ENCODE measurements at regions not wholly inside any gene's neighbourhood (a gene's known extent, or its start where the extent isn't known, plus 50 kb on each side); places are given as distances from the start of the nearest gene placed in this dataset.

DNA sequence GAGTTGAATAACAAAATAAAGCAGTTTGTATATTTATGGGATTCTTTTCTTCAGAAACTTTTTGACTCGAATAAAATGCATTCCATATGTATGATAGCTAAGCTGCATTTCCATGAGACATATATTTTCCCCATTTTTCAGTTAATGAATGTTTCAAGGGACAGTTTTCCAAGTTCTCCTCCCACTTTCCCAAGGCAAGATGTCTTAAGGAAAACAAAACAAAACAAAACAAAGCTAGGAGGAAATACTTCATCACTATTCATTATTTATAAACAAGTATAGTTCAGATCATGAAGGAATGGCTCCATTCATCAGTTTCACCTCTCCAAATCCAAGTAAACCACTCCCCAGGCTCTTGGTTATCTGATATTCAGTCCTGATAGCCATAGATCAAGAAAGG lies 261.0 kb downstream of the WDR11 start:
- Histone ChIP-seq H3K27me3 (ENCODE audit: insufficient read depth, low read length) (no peaks in the 10 kb centered on the region), H3K9me3 (ENCODE audit: insufficient read depth, low read depth, low read length) (peaks cover 4% of the 10 kb centered on the region), H4K20me1 (ENCODE audit: insufficient read depth, low read length) (no peaks in the 10 kb centered on the region), H3K9ac (ENCODE audit: low read length) (no peak overlapping the region), H3K4me1 (ENCODE audit: insufficient read depth, low read length) (no peaks in the 10 kb centered on the region), H3K36me3 (ENCODE audit: insufficient read depth, low read length) (no peaks in the 10 kb centered on the region), H3K4me2 (ENCODE audit: low read length) (no peak overlapping the region), H3K4me3 (ENCODE audit: insufficient read depth, low read depth, low read length) (no peak overlapping the region), H3K27ac (ENCODE audit: low read depth, low read length) (no peak overlapping the region), H3K79me2 (ENCODE audit: insufficient read depth, low read length) (no peaks in the 10 kb centered on the region), H2AFZ (ENCODE audit: low read depth, low read length) (no peak overlapping the region)
- no peaks in the 10 kb centered on the region for H3K36me3 Mint-ChIP-seq (ENCODE audit: low read depth, unreplicated experiment)
- H3K27ac Mint-ChIP-seq (ENCODE audit: unreplicated experiment): no peak overlapping the region
- no peaks in the 10 kb centered on the region for H3K27me3 Mint-ChIP-seq (ENCODE audit: low read depth, unreplicated experiment)
- H3K4me1 Mint-ChIP-seq (ENCODE audit: low read depth, unreplicated experiment): peaks cover 10% of the 10 kb centered on the region
- no peak for DNase-seq (ENCODE audit: low read depth)
- no peak for FAIRE-seq
- TF ChIP-seq, protein P1, sequence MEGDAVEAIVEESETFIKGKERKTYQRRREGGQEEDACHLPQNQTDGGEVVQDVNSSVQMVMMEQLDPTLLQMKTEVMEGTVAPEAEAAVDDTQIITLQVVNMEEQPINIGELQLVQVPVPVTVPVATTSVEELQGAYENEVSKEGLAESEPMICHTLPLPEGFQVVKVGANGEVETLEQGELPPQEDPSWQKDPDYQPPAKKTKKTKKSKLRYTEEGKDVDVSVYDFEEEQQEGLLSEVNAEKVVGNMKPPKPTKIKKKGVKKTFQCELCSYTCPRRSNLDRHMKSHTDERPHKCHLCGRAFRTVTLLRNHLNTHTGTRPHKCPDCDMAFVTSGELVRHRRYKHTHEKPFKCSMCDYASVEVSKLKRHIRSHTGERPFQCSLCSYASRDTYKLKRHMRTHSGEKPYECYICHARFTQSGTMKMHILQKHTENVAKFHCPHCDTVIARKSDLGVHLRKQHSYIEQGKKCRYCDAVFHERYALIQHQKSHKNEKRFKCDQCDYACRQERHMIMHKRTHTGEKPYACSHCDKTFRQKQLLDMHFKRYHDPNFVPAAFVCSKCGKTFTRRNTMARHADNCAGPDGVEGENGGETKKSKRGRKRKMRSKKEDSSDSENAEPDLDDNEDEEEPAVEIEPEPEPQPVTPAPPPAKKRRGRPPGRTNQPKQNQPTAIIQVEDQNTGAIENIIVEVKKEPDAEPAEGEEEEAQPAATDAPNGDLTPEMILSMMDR (IDR thresholded peaks at IDR 0.05; ENCODE audit: insufficient read depth, low read depth, low read length): no peak
- no peak for TF ChIP-seq EZH2 (IDR thresholded peaks at IDR 0.05; ENCODE audit: insufficient read depth, low read length)
- peaks cover 4% of the 10 kb centered on the region for H3K9me3 Mint-ChIP-seq (ENCODE audit: unreplicated experiment)
- no peak overlapping the region for H3K4me3 Mint-ChIP-seq (ENCODE audit: unreplicated experiment)

DNA sequence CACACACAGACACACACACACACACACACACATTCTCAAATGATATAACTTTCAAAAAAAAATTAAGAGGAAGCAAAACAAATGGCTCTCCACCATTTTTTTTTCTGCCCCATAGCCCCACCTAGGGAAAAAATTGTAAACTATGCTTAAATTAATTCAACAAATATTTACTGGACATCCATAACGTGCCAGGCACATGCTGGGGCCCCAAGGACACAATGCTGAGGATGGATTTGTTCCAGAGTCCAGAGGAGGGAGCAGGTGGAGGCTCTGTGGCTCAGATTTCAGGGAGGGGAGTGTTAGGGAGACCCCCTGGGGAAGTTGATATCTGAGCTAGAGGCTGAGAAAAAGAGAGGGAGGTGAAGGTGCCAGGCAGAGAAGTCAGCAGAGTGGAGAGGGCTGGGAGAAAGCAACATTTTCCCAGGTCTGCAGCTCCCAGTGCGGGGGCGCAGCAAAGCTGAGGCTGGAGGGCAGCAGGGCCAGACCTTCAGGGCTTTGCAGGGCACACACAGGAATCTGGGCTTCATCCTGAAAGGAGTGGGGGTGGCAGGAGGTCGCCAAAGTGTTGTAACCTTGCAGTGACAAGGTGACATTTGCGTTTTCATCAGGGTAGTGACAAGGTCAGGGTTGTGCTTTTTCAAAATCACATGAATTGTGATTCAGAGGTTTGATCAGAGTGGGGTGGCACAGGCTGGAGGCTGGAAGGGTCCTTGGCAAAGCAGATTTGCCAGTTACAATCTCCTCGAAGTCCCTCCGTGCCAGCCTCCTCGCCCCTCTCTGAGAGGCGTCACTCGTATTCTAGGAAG lies 261.6 kb downstream of the WDR11 start:
- H3K4me1 Mint-ChIP-seq (ENCODE audit: low read depth, unreplicated experiment): peaks cover 10% of the 10 kb centered on the region
- Histone ChIP-seq H3K27ac (ENCODE audit: low read depth, low read length) (no peak overlapping the region), H3K36me3 (ENCODE audit: insufficient read depth, low read length) (no peaks in the 10 kb centered on the region), H3K4me2 (ENCODE audit: low read length) (no peak overlapping the region), H3K4me3 (ENCODE audit: insufficient read depth, low read depth, low read length) (no peak overlapping the region), H3K4me1 (ENCODE audit: insufficient read depth, low read length) (no peaks in the 10 kb centered on the region), H4K20me1 (ENCODE audit: insufficient read depth, low read length) (no peaks in the 10 kb centered on the region), H3K27me3 (ENCODE audit: insufficient read depth, low read length) (no peaks in the 10 kb centered on the region), H2AFZ (ENCODE audit: low read depth, low read length) (no peak overlapping the region), H3K9ac (ENCODE audit: low read length) (no peak overlapping the region), H3K79me2 (ENCODE audit: insufficient read depth, low read length) (no peaks in the 10 kb centered on the region), H3K9me3 (ENCODE audit: insufficient read depth, low read depth, low read length) (peaks cover 4% of the 10 kb centered on the region)
- no peaks in the 10 kb centered on the region for H3K36me3 Mint-ChIP-seq (ENCODE audit: low read depth, unreplicated experiment)
- TF ChIP-seq EZH2 (IDR thresholded peaks at IDR 0.05; ENCODE audit: insufficient read depth, low read length): no peak
- TF ChIP-seq, protein P1 (IDR thresholded peaks at IDR 0.05; ENCODE audit: insufficient read depth, low read depth, low read length): no peak
- H3K9me3 Mint-ChIP-seq (ENCODE audit: unreplicated experiment): peaks cover 4% of the 10 kb centered on the region
- H3K27ac Mint-ChIP-seq (ENCODE audit: unreplicated experiment): no peak overlapping the region
- FAIRE-seq (no peak), DNase-seq (ENCODE audit: low read depth) (no peak)
- no peak overlapping the region for H3K4me3 Mint-ChIP-seq (ENCODE audit: unreplicated experiment)
- no peaks in the 10 kb centered on the region for H3K27me3 Mint-ChIP-seq (ENCODE audit: low read depth, unreplicated experiment)

DNA sequence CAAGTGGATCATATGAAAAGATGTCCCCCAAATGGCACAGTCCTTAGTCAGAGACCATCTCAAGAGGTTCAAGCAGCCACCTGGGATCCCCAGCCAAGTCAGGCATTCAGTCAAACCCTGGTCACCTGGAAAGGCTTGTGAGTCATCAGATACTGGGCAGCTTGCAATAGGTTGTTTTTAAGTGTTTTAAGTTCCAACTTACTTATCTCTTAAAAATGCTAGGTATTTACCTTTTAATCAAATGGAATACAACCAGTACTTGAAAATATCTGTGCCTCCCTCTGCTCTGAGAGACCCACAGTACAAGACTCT lies 262.2 kb downstream of the WDR11 start:
- Mint-ChIP-seq H3K4me3 (ENCODE audit: unreplicated experiment) (no peak overlapping the region), H3K36me3 (ENCODE audit: low read depth, unreplicated experiment) (no peaks in the 10 kb centered on the region), H3K27ac (ENCODE audit: unreplicated experiment) (no peak overlapping the region), H3K27me3 (ENCODE audit: low read depth, unreplicated experiment) (no peaks in the 10 kb centered on the region), H3K9me3 (ENCODE audit: unreplicated experiment) (peaks cover 6% of the 10 kb centered on the region), H3K4me1 (ENCODE audit: low read depth, unreplicated experiment) (peaks cover 10% of the 10 kb centered on the region)
- H4K20me1 ChIP-seq (ENCODE audit: insufficient read depth, low read length): no peaks in the 10 kb centered on the region
- H3K9ac ChIP-seq (ENCODE audit: low read length): no peak overlapping the region
- no peaks in the 10 kb centered on the region for H3K36me3 ChIP-seq (ENCODE audit: insufficient read depth, low read length)
- FAIRE-seq: no peak
- H3K9me3 ChIP-seq (ENCODE audit: insufficient read depth, low read depth, low read length): peaks cover 4% of the 10 kb centered on the region
- TF ChIP-seq, protein P1 (IDR thresholded peaks at IDR 0.05; ENCODE audit: insufficient read depth, low read depth, low read length): no peak
- TF ChIP-seq EZH2 (IDR thresholded peaks at IDR 0.05; ENCODE audit: insufficient read depth, low read length): no peak
- H3K4me3 ChIP-seq (ENCODE audit: insufficient read depth, low read depth, low read length): no peak overlapping the region
- no peaks in the 10 kb centered on the region for H3K79me2 ChIP-seq (ENCODE audit: insufficient read depth, low read length)
- DNase-seq (ENCODE audit: low read depth): peak; percentile 16
- H3K4me1 ChIP-seq (ENCODE audit: insufficient read depth, low read length): no peaks in the 10 kb centered on the region
- no peak overlapping the region for H3K4me2 ChIP-seq (ENCODE audit: low read length)
- no peaks in the 10 kb centered on the region for H3K27me3 ChIP-seq (ENCODE audit: insufficient read depth, low read length)
- no peak overlapping the region for H2AFZ ChIP-seq (ENCODE audit: low read depth, low read length)
- H3K27ac ChIP-seq (ENCODE audit: low read depth, low read length): no peak overlapping the region

Measured in astrocyte (in vitro differentiated cells and primary cell).